ENCODE measurements at regions not wholly inside any gene's neighbourhood (a gene's known extent, or its start where the extent isn't known, plus 50 kb on each side); places are given as distances from the start of the nearest gene placed in this dataset.

DNA sequence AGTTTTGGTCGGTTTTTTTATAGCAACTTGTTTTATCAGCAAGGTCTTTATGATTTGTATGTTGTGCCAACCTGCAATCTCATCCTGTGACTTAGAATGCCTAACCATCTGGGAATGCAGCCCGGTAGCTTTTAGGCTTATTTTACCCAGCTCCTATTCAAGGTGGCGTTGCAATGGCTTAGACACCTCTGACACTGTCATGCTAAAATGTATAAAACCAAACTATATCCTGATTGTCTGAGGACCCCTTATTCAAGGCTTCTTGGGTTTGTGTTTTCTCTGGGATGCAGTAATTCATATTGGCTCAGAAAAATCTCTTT is 209.0 kb upstream of the ALCAM start:
- Histone ChIP-seq H3K4me3 (no peak overlapping the region), H3K27me3 (no peaks in the 10 kb centered on the region), H3K9me3 (no peaks in the 10 kb centered on the region), H3K4me1 (no peaks in the 10 kb centered on the region), H3K27ac (no peak overlapping the region), H3K36me3 (no peaks in the 10 kb centered on the region)
- DNase-seq (ENCODE audit: extremely low spot score in 2 of 2) = no peak
- no peak for TF ChIP-seq POLR2A (IDR thresholded peaks at IDR 0.05)
- TF ChIP-seq, protein P1, sequence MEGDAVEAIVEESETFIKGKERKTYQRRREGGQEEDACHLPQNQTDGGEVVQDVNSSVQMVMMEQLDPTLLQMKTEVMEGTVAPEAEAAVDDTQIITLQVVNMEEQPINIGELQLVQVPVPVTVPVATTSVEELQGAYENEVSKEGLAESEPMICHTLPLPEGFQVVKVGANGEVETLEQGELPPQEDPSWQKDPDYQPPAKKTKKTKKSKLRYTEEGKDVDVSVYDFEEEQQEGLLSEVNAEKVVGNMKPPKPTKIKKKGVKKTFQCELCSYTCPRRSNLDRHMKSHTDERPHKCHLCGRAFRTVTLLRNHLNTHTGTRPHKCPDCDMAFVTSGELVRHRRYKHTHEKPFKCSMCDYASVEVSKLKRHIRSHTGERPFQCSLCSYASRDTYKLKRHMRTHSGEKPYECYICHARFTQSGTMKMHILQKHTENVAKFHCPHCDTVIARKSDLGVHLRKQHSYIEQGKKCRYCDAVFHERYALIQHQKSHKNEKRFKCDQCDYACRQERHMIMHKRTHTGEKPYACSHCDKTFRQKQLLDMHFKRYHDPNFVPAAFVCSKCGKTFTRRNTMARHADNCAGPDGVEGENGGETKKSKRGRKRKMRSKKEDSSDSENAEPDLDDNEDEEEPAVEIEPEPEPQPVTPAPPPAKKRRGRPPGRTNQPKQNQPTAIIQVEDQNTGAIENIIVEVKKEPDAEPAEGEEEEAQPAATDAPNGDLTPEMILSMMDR (IDR thresholded peaks at IDR 0.05) = no peak
- no peak for TF ChIP-seq POLR2AphosphoS5 (IDR thresholded peaks at IDR 0.05; ENCODE audit: insufficient read depth in 1 of 2, low read depth in 1 of 2)
- intact Hi-C loops (cut with DNase I) = no loop called here

DNA sequence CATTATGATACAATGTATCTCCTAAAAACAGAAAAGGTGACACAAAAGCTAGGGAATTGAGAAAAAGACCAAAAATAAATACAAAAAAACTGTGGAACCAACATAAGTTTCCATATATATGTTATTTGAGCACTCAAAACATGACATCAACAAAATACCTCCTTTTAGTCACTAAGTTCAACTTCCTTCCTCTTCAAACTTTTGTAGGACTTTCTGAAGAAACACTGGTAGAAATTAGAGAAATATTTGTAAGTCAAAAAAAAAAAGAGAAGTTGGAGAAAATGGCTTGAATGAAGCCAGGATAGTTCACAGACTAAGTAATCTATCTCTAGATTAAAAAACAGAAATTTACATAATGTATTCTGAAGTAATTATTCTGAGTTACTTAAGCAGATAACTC is 208.4 kb upstream of the ALCAM start:
- H3K36me3 ChIP-seq = no peaks in the 10 kb centered on the region
- intact Hi-C loops (cut with DNase I) = no loop called here
- no peak for TF ChIP-seq POLR2A (IDR thresholded peaks at IDR 0.05)
- TF ChIP-seq POLR2AphosphoS5 (IDR thresholded peaks at IDR 0.05; ENCODE audit: insufficient read depth in 1 of 2, low read depth in 1 of 2) = no peak
- TF ChIP-seq, protein P1 (IDR thresholded peaks at IDR 0.05) = no peak
- DNase-seq (ENCODE audit: extremely low spot score in 2 of 2) = no peak
- no peak overlapping the region for H3K27ac ChIP-seq
- H3K9me3 ChIP-seq = no peaks in the 10 kb centered on the region
- H3K4me1 ChIP-seq = no peaks in the 10 kb centered on the region
- H3K27me3 ChIP-seq = no peaks in the 10 kb centered on the region
- H3K4me3 ChIP-seq = no peak overlapping the region

DNA sequence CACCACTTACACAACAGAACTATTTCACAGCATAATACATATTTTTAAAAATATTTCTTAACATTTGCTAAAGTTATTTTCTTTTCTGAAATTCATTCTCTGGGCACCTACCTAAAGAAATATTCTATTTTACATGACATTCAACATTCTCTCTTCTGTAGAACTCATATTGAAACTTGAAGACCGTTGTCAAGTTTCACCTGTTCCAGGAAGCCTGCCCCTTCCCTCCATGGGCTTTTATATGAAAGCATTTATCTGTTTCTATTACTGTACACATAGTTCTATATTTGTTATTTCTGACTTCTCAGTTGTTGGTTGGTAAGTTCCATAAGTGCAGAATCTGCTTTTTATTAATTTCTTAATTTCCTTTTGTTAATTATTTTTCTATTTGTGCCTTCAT is 204.3 kb upstream of the ALCAM start:
- TF ChIP-seq POLR2A (IDR thresholded peaks at IDR 0.05) = no peak
- TF ChIP-seq POLR2AphosphoS5 (IDR thresholded peaks at IDR 0.05; ENCODE audit: insufficient read depth in 1 of 2, low read depth in 1 of 2) = no peak
- TF ChIP-seq, protein P1 (IDR thresholded peaks at IDR 0.05) = no peak
- DNase-seq (ENCODE audit: extremely low spot score in 2 of 2) = no peak
- Histone ChIP-seq H3K9me3 (no peaks in the 10 kb centered on the region), H3K36me3 (no peaks in the 10 kb centered on the region), H3K27ac (no peak overlapping the region), H3K4me1 (no peaks in the 10 kb centered on the region), H3K27me3 (no peaks in the 10 kb centered on the region), H3K4me3 (no peak overlapping the region)
- intact Hi-C loops (cut with DNase I) = no loop called here

DNA sequence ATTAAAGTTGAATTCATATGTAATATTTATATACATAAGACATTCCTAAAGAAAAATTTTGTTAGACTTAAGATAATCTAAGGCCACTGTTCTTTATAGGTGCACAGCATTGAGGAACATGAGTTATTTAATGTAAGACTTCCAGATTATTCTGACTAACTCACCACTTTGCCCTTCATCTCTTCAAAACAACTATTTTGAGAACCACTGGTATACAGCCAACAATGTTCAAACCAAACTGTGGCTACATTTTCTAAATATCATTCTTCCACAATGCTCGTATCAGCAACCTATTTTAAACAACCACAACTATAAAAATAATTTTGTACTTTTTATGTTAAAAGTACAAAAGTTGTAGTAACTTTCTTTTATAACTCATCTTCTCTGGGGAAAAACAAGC is 199.8 kb upstream of the ALCAM start:
- Histone ChIP-seq H3K27me3 (no peaks in the 10 kb centered on the region), H3K4me3 (no peak overlapping the region), H3K27ac (no peak overlapping the region), H3K4me1 (no peaks in the 10 kb centered on the region), H3K9me3 (no peaks in the 10 kb centered on the region), H3K36me3 (no peaks in the 10 kb centered on the region)
- intact Hi-C loops (cut with DNase I) = no loop called here
- no peak for TF ChIP-seq POLR2A (IDR thresholded peaks at IDR 0.05)
- TF ChIP-seq, protein P1 (IDR thresholded peaks at IDR 0.05) = no peak
- no peak for TF ChIP-seq POLR2AphosphoS5 (IDR thresholded peaks at IDR 0.05; ENCODE audit: insufficient read depth in 1 of 2, low read depth in 1 of 2)
- no peak for DNase-seq (ENCODE audit: extremely low spot score in 2 of 2)

DNA sequence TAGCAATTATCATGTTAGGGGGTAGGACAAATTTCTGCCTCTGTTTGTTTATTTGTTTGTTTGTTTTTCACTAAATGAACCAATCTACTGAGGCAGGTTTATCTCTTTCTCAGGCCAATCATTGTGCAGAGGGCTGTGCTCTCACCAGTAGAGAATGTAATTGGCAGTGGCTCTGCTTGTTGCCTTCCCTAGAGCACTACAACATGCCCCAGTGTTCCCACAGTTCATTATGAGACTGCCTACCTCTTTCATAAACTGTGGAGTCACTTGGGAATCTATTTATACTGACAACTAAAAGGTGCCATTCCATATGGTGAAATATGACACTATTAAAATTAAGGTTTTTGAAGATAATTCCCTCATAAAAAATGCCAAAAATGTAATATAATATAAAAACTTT is 196.3 kb upstream of the ALCAM start:
- TF ChIP-seq POLR2AphosphoS5 (IDR thresholded peaks at IDR 0.05; ENCODE audit: insufficient read depth in 1 of 2, low read depth in 1 of 2) (no peak), POLR2A (IDR thresholded peaks at IDR 0.05) (no peak)
- TF ChIP-seq, protein P1 (IDR thresholded peaks at IDR 0.05) = no peak
- no peaks in the 10 kb centered on the region for H3K4me1 ChIP-seq
- no peaks in the 10 kb centered on the region for H3K9me3 ChIP-seq
- H3K4me3 ChIP-seq = no peak overlapping the region
- no peaks in the 10 kb centered on the region for H3K27me3 ChIP-seq
- H3K36me3 ChIP-seq = no peaks in the 10 kb centered on the region
- intact Hi-C loops (cut with DNase I) = no loop called here
- no peak for DNase-seq (ENCODE audit: extremely low spot score in 2 of 2)
- no peak overlapping the region for H3K27ac ChIP-seq
